Skeletal muscle satellite cell (primary cell): ENCODE measurements at regions not wholly inside any gene's neighbourhood (a gene's known extent, or its start where the extent isn't known, plus 50 kb on each side); places are given as distances from the start of the nearest gene placed in this dataset.

Experiments used
- H3K27me3 ChIP-seq: 2 replicates; pipeline ENCODE4 v1.7.0; 2013; ENCODE audit warnings: low read length; ENCODE audit not compliant: control insufficient read depth, insufficient read depth
- H3K36me3 ChIP-seq: 2 replicates; pipeline ENCODE4 v1.7.0; 2013; ENCODE audit warnings: mild to moderate bottlenecking, control low read depth, low read length; ENCODE audit not compliant: insufficient read depth
- H3K4me1 ChIP-seq: 2 replicates; pipeline ENCODE4 v1.7.0; 2013; ENCODE audit warnings: low read length; ENCODE audit not compliant: control insufficient read depth, insufficient read depth
- H3K4me2 ChIP-seq: 2 replicates; pipeline ENCODE4 v1.7.0; 2013; ENCODE audit warnings: mild to moderate bottlenecking, low read length
- H3K4me3 ChIP-seq: 2 replicates; pipeline ENCODE4 v1.7.0; 2013; ENCODE audit warnings: low read length
- H3K9ac ChIP-seq: 2 replicates; pipeline ENCODE4 v1.7.0; 2013; ENCODE audit warnings: mild to moderate bottlenecking, low read depth, low read length, moderate library complexity
- H3K9me3 ChIP-seq: replicated peaks from 2 replicates; pipeline ENCODE4 v1.7.0; 2013; ENCODE audit warnings: mild to moderate bottlenecking, control low read depth, low read length

GRCh38 chr4:137263206-137263605 is 269.1 kb downstream of the PCDH18 start:
- H3K27me3 ChIP-seq: no peaks in the 10 kb centered on the region
- no peak overlapping the region for H3K4me2 ChIP-seq
- H3K4me3 ChIP-seq: no peak overlapping the region
- H3K9ac ChIP-seq: no peak overlapping the region
- no peaks in the 10 kb centered on the region for H3K36me3 ChIP-seq
- no peaks in the 10 kb centered on the region for H3K9me3 ChIP-seq
- H3K4me1 ChIP-seq: peaks cover 15% of the 10 kb centered on the region

- no peaks in the 10 kb centered on the region for H3K36me3 ChIP-seq
- no peak overlapping the region for H3K4me2 ChIP-seq
- peaks cover 4% of the 10 kb centered on the region for H3K9me3 ChIP-seq
- H3K4me3 ChIP-seq: no peak overlapping the region
- no peaks in the 10 kb centered on the region for H3K27me3 ChIP-seq
- no peak overlapping the region for H3K9ac ChIP-seq
- no peaks in the 10 kb centered on the region for H3K4me1 ChIP-seq
These were observed 278.3 kb downstream of the PCDH18 start for GRCh38 chr4:137253949-137254348.

- no peak overlapping the region for H3K9ac ChIP-seq
- H3K4me2 ChIP-seq: no peak overlapping the region
- H3K4me1 ChIP-seq: no peaks in the 10 kb centered on the region
- peaks cover 4% of the 10 kb centered on the region for H3K9me3 ChIP-seq
- no peak overlapping the region for H3K4me3 ChIP-seq
- H3K36me3 ChIP-seq: no peaks in the 10 kb centered on the region
- no peaks in the 10 kb centered on the region for H3K27me3 ChIP-seq
These were observed 283.2 kb downstream of the PCDH18 start for GRCh38 chr4:137249112-137249511.

- H3K27me3 ChIP-seq: no peaks in the 10 kb centered on the region
These were observed 293.7 kb downstream of the PCDH18 start for GRCh38 chr4:137238456-137239162.

GRCh38 chr4:137226900-137227299 is 305.4 kb downstream of the PCDH18 start:
- no peaks in the 10 kb centered on the region for H3K4me1 ChIP-seq
- H3K4me2 ChIP-seq: no peak overlapping the region
- H3K9me3 ChIP-seq: no peaks in the 10 kb centered on the region
- no peaks in the 10 kb centered on the region for H3K27me3 ChIP-seq
- H3K4me3 ChIP-seq: no peak overlapping the region
- H3K36me3 ChIP-seq: no peaks in the 10 kb centered on the region
- no peak overlapping the region for H3K9ac ChIP-seq

More at GRCh38 chr4:137238456-137239162, 293.7 kb downstream of the PCDH18 start:
- H3K4me3 ChIP-seq: no peak overlapping the region
- H3K36me3 ChIP-seq: no peaks in the 10 kb centered on the region
- H3K9ac ChIP-seq: no peak overlapping the region
- H3K4me2 ChIP-seq: no peak overlapping the region
- H3K9me3 ChIP-seq: no peaks in the 10 kb centered on the region
- no peaks in the 10 kb centered on the region for H3K4me1 ChIP-seq

- Histone ChIP-seq H3K36me3 (no peaks in the 10 kb centered on the region), H3K4me3 (no peak overlapping the region), H3K4me1 (no peaks in the 10 kb centered on the region), H3K9ac (no peak overlapping the region), H3K27me3 (no peaks in the 10 kb centered on the region), H3K4me2 (no peak overlapping the region), H3K9me3 (no peaks in the 10 kb centered on the region)
These were observed 306.1 kb downstream of the PCDH18 start for GRCh38 chr4:137226221-137226620.

- Histone ChIP-seq H3K9ac (no peak overlapping the region), H3K9me3 (no peaks in the 10 kb centered on the region), H3K4me3 (no peak overlapping the region), H3K36me3 (no peaks in the 10 kb centered on the region), H3K4me2 (no peak overlapping the region), H3K27me3 (no peaks in the 10 kb centered on the region), H3K4me1 (no peaks in the 10 kb centered on the region)
These were observed 318.7 kb downstream of the PCDH18 start for GRCh38 chr4:137213372-137214173.

GRCh38 chr4:137212601-137213000 is 319.7 kb downstream of the PCDH18 start:
- Histone ChIP-seq H3K4me1 (no peaks in the 10 kb centered on the region), H3K9ac (no peak overlapping the region), H3K9me3 (no peaks in the 10 kb centered on the region), H3K27me3 (no peaks in the 10 kb centered on the region), H3K4me3 (no peak overlapping the region), H3K36me3 (no peaks in the 10 kb centered on the region), H3K4me2 (no peak overlapping the region)

GRCh38 chr4:137209240-137209639 is 323.1 kb downstream of the PCDH18 start:
- Histone ChIP-seq H3K4me2 (no peak overlapping the region), H3K27me3 (no peaks in the 10 kb centered on the region), H3K4me3 (no peak overlapping the region), H3K4me1 (no peaks in the 10 kb centered on the region), H3K9me3 (no peaks in the 10 kb centered on the region), H3K9ac (no peak overlapping the region), H3K36me3 (no peaks in the 10 kb centered on the region)

GRCh38 chr4:137206781-137207180 is 325.5 kb downstream of the PCDH18 start:
- Histone ChIP-seq H3K4me2 (no peak overlapping the region), H3K36me3 (no peaks in the 10 kb centered on the region), H3K9ac (no peak overlapping the region), H3K9me3 (no peaks in the 10 kb centered on the region), H3K27me3 (no peaks in the 10 kb centered on the region), H3K4me3 (no peak overlapping the region), H3K4me1 (peaks cover 7% of the 10 kb centered on the region)

- Histone ChIP-seq H3K27me3 (no peaks in the 10 kb centered on the region), H3K4me2 (no peak overlapping the region), H3K4me3 (no peak overlapping the region)
These were observed 328.7 kb downstream of the PCDH18 start for GRCh38 chr4:137203601-137204000.

GRCh38 chr4:137200322-137200721 is 332.0 kb downstream of the PCDH18 start:
- H3K9ac ChIP-seq: no peak overlapping the region
- H3K4me1 ChIP-seq: peaks cover 7% of the 10 kb centered on the region
- no peaks in the 10 kb centered on the region for H3K9me3 ChIP-seq
- no peaks in the 10 kb centered on the region for H3K36me3 ChIP-seq
- no peaks in the 10 kb centered on the region for H3K27me3 ChIP-seq
- H3K4me3 ChIP-seq: no peak overlapping the region
- no peak overlapping the region for H3K4me2 ChIP-seq

More at GRCh38 chr4:137203601-137204000, 328.7 kb downstream of the PCDH18 start:
- H3K9ac ChIP-seq: no peak overlapping the region
- H3K4me1 ChIP-seq: peaks cover 7% of the 10 kb centered on the region
- no peaks in the 10 kb centered on the region for H3K36me3 ChIP-seq
- H3K9me3 ChIP-seq: no peaks in the 10 kb centered on the region
